22Rv1 (cell line): ENCODE measurements at regions not wholly inside any gene's neighbourhood (a gene's known extent, or its start where the extent isn't known, plus 50 kb on each side); places are given as distances from the start of the nearest gene placed in this dataset.

Experiments used
- H3K27ac ChIP-seq: fragments of 450-650 bp; 2 replicates; pipeline ENCODE4 v1.5.1; 2017
- CTCF ChIP-seq: fragments of 450-650 bp; IDR thresholded peaks from 2 replicates; pipeline ENCODE4 v1.5.1; 2017; ENCODE audit warnings: mild to moderate bottlenecking
- ZFX ChIP-seq: fragments of 450-650 bp; IDR thresholded peaks from 2 replicates; pipeline ENCODE4 v1.6.1; 2017; ENCODE audit warnings: antibody characterized with exemption, borderline replicate concordance

GRCh38 chr6:14065350-14065749 is 52.2 kb upstream of the CD83 start:
- H3K27ac ChIP-seq: no peak overlapping the region
- no peak for TF ChIP-seq ZFX
- no peak for TF ChIP-seq CTCF

GRCh38 chr6:14066782-14067406 is 50.7 kb upstream of the CD83 start:
- TF ChIP-seq ZFX (no peak), CTCF (peak; percentile 72)
- no peak overlapping the region for H3K27ac ChIP-seq

- TF ChIP-seq CTCF (no peak), ZFX (no peak)
- H3K27ac ChIP-seq: no peak overlapping the region
Observed at GRCh38 chr6:14067656-14068055, 49.9 kb upstream of the CD83 start.
